Astrocyte of the hippocampus (primary cell): ENCODE measurements at regions not wholly inside any gene's neighbourhood (a gene's known extent, or its start where the extent isn't known, plus 50 kb on each side); places are given as distances from the start of the nearest gene placed in this dataset.

Experiments used
- DNase-seq: peaks from one replicate; pipeline ENCODE4 v3.0.0; 2011; ENCODE audit warnings: low read depth, low spot score

DNA sequence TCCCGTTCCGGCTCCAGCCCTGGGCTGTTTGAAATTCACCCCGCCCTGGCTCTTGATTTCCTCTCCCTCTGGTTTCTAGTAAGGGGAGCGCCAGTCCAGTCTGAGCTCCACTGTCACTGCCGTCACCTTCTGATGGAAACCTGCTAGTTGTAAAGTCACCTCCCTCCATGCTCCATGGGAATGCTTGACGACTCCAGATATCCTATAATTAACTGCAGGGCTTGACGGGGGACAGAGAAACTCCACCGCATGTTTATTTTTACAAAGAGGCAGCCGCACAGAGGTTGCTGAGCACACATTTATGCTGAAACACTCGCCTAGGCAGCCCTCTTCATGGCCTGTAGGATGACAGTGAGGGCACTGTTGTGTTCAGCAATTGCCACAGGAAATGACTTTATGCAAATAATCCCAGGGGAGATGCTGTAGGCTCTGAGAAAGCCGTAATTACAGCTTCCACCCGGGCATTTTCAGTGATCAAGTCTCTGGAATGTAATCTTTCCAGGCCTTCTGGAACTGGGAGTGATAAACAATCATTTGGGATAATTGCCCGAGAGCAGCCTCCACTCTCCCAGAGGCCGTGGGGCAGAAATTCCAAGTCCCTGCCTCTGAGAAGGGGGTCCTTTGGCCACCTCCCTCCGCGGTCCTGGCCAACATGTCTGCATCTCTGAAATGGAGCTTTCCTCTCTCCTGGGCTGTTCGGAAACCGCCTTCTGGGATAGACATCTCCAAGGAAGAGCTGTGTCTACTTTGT lies 300.5 kb downstream of the KLF6 start:
- no peak for DNase-seq

DNA sequence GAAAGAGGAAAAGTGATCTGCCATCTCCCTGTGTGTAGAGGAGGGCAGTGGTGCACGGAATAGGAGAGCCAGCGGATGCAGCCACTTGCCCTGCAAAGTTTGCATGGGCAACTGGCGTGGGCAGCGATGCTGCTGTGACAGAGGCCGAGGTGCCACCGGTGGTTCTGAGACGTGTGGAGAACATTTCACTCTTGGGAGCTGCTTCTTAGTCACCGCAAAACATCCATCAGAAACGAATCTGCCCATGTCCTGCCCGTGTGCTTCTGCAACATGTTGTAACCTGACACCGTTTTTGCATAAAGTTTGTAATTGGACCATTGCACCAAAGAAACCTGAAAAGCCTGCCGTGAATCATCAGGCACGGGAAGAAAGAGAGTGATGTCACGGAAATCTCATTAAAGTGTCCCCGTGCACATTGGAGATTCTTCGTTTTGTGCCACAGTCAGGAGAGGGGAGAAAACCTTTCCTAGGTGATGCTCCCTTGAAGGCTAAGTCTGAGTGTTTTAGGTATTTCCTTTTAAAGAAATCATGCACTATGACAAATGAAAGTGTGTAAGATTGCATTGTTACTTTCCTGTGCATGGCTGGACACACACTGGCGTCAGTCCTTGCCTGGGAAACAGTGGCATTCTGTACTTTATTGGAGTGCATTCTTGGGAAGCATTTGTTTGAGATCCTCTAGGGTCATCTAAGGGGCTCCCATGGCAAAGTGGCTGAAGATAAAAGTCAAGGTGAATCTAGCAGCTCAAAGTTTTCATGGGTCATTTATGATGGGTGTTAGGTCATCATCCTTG lies 302.6 kb downstream of the KLF6 start:
- DNase-seq, result peak; percentile 95

GRCh38 chr10:3481496-3481895 lies 303.5 kb downstream of the KLF6 start:
- DNase-seq, result no peak

DNA sequence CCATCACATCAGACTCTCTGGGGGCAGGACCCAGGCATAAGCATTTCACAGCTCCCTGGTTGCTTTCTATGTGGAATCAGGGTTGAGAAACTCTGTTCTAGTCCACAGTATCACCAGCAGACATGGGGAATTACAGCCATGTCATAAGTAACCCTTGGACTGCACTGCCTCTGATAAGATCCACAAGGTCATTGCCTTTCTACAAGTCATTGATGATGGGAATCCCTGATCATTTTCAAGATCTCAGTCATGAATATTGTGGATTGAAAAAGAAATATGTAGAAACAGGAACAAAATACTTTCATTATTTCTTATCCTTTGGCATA lies 304.1 kb downstream of the KLF6 start:
- DNase-seq, result no peak

DNA sequence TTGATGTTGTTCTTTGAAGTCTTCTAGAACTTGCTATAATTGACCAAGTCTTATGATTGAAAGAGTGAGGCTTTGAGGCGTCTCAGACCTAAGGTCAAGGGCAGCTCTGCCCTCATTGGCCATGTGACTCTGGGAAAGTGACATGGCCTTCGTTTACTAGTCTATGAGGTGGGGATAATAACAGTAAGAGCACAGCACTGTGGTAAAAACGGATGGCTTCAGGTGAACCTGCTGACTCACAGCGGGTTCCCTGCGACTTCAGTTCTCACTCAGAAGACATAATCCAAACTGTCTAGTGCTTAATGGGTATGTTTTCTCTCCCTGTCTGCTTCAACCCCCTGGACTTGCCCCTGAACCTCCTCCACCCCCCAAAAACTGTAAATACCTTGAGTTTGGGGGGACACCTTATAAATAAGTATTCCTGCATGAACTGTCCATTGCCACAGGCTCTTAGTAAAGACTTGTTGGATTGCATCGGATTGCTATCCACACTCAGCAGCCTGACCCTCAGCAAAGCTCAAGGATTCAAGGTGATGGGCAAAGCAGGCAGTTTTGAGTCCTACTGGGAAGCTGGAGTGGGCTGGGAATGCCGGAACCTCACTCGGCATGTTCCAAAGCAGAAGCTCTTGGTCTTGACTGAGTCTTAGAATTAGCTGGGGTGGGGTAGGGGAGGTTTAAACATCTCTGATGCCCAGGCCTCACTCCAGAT lies 304.6 kb downstream of the KLF6 start:
- no peak for DNase-seq

- DNase-seq, result no peak
Observed at GRCh38 chr10:3478632-3479240, 306.2 kb upstream of the PITRM1 start.

- no peak for DNase-seq
Observed at GRCh38 chr10:3478153-3478552, 305.6 kb upstream of the PITRM1 start.

DNA sequence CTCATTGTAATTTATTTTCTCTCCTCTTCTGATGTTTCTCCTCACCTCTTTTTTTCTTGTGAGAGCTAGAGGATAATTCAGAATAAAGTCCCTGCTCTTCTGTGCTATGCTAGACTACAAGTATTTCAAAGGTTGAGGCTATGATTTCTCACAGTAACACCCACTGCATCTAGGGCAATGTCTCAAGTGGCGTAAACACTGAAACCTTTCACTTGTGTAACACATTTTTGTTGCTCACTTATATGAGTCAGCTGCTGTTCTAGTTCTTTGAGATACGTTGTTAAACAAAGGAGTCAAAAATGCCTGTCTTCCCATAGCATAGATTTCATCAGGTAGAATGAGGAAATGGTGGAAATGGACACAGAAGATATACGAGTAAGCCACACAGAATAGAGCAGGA lies 305.1 kb upstream of the PITRM1 start:
- peak; percentile 57 for DNase-seq

DNA sequence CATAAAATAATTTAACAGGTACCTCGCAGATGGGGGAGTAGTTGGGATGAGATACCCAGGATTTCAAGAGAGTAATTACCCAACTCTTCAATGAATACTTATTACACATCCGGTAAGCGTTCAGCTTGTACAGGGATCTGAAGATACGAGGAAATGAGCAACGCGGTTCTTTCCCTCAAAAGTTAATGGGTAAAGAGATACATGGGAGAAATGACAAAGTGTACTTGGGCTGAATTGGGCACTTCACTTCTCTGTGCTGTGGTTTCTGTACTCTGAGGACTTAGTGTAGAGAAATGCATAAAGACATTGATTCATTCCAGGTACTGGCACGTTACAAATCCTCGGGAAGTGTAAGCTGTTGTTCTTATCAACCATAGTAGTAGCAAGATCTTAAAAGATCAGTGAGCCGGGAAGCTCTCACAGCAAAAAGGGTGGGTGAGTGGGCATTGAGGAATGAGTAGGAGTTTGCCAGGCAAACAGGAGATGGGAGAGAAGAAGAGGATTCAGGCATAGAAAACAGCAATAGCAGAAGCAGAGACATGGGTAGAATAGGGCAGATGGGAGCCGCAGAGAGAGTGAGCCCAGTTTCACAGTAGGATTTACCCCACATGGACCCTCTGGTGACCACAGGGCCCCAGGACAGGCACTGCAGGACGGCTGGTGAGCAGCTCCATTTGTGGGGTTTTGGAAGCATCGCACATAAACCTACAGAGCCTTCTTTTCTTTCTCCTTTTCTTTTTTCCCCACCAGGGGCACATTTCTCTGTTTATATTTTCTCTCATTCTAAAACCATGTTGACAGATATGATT lies 304.3 kb upstream of the PITRM1 start:
- no peak for DNase-seq

DNA sequence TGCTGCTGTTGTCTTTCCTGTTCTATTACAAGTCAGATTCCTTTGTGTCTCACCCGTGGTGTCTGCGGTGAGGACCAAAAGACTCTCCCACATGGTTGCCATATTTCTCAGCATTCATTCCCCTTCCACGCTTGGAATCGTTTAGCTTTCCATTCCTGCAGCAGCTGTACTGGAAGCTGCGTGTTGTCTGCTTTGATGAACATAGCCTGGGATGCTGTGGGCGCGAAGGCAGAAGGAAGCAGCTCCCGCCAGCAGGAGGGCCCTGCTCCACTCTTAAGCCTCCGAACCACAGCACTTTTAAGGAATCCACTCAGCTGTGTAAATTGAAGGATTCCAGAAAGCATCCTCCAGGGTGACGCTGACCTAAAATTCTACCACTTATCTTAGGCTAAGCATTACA lies 303.6 kb upstream of the PITRM1 start:
- DNase-seq, result no peak

DNA sequence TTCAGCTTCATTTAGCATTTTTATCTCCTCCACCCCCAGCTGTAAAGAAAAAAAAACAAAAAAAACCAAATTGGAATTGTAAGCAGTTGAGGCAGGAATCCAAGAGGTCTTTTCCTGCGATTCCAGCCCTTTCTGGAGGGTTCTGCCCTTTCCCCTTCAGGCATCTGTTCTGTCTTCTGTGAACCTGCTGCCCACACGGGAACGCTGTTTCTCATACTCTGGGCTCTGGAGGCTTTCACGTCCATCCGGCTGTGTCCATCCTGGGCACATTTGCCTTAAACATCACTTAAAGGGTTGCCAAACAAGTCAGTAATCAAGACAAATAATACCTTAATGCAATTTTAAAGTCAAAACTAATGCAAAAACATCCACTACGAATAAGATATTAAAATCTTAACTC lies 302.8 kb upstream of the PITRM1 start:
- DNase-seq, result no peak

GRCh38 chr10:3474266-3474665 lies 301.7 kb upstream of the PITRM1 start:
- DNase-seq, result no peak

- DNase-seq, result no peak
Observed at GRCh38 chr10:3473271-3473670, 300.7 kb upstream of the PITRM1 start.

DNA sequence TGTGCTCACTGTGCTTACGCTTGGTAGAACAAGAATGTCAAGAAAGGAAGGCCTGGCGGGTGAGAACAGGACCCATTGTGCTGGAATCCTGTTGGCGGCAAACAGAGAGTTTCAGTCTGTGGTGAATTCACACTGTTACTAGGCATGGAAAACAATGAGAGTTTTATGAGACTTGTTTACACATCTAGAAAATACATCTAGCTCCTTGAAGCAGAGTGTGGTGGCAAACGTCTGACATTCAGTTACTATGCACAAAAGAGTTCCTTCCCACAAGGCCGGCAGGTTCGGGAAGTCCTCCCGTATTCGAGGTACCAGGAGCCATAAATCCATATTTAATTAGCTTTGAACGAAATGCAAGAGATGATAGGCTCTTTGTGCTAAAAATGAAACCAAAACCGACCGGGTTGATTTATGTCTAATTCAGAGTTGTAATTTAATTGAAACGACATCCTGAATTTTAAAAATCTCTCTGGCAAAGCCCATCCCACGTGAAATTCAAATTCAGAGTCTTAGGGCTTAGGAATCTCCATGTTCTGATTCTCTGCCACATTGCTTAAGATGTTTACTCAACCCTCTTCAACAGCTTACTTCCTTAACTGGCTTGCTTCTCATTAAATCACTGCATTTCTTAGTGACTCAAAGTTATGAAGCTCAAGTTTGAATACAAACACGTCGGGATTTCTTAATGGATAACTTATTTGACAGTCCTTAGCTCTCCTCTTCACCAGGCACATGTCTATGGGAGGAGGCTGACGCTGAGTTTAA lies 299.9 kb upstream of the PITRM1 start:
- peak; percentile 93 for DNase-seq

- DNase-seq, result no peak
Observed at GRCh38 chr10:3471927-3472286, 299.3 kb upstream of the PITRM1 start.

- DNase-seq, result peak; percentile 51
Observed at GRCh38 chr10:3471472-3471871, 298.9 kb upstream of the PITRM1 start.

DNA sequence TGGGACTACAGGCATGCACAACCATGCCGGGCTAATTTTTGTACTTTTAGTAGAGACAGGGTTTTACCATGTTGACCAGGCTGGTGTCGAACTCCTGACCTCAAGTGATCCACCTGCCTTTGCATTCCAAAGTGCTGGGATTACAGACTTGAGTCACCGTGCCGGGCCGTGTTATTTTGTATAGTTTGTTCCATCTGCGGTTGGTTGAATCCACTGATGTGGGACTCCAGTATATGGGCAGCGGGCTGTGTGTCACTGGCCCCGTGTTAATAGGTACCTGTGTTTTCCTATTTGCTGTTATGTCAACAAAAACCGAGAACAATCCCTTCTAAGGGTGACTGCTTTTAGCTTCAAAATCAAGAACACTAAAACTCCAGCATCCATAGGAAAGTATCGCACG lies 297.6 kb upstream of the PITRM1 start:
- DNase-seq, result no peak

DNA sequence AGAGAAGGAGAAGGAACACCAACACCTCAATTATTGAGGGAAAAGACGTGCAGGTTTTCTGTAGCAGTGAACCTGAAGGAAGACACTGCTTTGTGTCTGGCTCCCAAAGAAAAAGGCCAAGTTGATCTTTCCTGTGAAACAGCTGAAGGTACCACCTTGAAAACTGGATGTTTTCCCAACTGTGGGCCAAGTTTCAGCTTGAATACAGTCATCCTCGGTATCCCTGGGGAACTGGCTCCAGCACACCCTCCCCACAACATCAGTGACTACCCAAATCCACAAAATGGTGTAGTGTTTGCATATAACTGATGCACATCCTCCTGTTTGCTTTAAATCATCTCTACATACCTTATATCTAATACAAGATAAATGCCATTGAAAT lies 297.0 kb upstream of the PITRM1 start:
- DNase-seq, result no peak

- peak; percentile 91 for DNase-seq
Observed at GRCh38 chr10:3468919-3469638, 296.5 kb upstream of the PITRM1 start.
